UCSD-AML1 (cell line): ENCODE measurements at regions not wholly inside any gene's neighbourhood (a gene's known extent, or its start where the extent isn't known, plus 50 kb on each side); places are given as distances from the start of the nearest gene placed in this dataset.

Experiments
- DNase-seq: peaks from one replicate; lab custom pipeline; 2025; ENCODE audit not compliant: unreplicated experiment; lab: John Stamatoyannopoulos, UW

DNA sequence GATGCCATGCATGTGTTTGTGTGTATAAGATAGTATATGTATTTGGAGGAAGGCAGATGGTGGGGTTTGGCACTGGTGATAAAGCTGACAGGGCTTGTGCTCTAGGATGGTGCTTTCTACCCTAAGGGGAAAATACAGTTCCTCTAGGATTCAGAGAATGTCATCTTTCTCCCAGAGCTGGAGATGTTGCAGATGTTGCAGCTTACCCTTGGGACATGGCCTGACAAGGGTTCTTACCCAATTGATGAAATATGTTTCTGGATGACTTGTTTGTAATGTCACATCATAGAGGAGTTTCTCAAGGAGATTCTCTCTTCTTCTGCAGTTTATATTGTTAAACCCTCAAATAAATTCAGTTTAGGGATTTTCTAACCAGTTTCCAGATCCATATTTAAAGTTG lies 52.5 kb upstream of the PITX2 start:
- no peak for DNase-seq

DNA sequence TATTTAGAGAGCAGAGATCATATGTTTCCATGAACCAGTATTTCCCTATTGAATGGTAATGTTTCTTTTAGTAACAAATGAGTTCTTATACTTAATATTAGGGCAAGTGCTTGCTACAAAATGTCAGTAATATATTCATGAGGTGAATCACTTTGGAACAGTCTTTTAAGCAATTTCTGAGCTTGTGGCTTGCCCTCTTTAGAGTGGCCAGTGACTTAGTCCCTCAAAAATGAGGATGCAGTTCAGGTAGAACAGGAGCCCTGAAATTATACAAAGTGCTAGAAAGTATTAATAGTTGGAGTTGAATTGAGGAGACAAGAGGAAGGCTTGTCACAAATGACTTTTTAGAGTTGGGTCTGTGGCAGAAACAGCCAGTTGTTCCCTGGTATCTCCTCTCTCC lies 53.4 kb upstream of the PITX2 start:
- no peak for DNase-seq

- DNase-seq: no peak
These were observed 55.8 kb upstream of the PITX2 start for GRCh38 chr4:110678517-110679227.

- DNase-seq: no peak
These were observed 57.4 kb upstream of the PITX2 start for GRCh38 chr4:110680265-110680664.

DNA sequence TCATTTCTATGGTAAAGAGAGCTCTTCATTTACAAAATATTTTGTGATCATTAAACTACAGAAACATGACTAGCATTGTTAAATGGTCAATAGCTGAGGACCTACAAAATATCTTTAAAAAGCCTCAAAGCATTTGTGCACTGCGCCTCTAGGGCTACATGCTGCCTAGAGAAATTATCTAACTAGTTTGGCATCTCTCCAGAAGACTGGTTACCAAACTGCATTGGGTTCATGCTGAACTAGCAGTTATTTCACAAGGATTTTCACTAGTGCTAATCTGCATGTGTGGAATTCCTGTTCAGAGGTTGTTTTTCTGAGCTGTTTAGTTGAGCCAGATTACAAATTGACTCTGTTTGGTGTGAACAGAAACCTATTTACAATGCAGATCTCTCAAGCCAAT lies 58.5 kb upstream of the PITX2 start:
- no peak for DNase-seq

- DNase-seq: no peak
These were observed 59.4 kb upstream of the PITX2 start for GRCh38 chr4:110682311-110682710.

- DNase-seq: no peak
These were observed 60.7 kb upstream of the PITX2 start for GRCh38 chr4:110683601-110684000.

DNA sequence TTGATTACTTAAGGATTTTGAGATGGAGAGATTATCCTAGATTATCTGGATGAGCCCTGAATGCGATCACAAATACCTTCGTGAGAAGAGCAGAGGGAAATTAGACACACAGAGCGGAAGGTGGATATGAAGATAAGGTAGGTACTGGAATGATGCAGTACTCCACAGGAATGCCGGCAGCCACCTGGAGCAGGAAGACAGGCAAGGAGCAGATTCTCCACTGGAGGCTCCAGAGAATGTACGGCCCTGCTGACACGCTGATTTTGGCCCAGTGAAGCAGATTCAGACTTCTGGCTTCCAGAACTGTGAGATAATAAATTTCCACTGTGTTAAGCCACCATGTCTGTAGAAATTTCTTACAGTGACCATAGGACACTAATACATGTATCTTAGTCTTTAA lies 79.4 kb upstream of the PITX2 start:
- no peak for DNase-seq

- no peak for DNase-seq
These were observed 82.0 kb upstream of the PITX2 start for GRCh38 chr4:110704748-110705439.

DNA sequence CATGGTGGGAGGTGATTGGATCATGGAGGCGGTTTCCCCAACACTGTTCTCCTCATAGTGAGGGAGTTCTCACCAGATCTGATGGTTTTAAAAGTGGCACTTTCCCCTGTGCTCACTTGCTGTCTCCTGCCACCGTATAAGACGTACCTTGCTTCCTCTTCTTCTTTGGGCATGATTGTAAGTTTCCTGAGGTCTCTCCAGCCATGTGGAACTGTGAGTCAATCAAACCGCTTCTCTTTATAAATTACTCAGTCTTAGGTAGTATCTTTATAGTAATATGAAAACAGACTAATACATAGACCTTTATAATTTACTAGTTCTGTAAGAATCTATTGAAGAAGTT lies 82.5 kb upstream of the PITX2 start:
- DNase-seq: no peak

- DNase-seq: no peak
These were observed 87.2 kb upstream of the PITX2 start for GRCh38 chr4:110710070-110710469.

- no peak for DNase-seq
These were observed 89.6 kb upstream of the PITX2 start for GRCh38 chr4:110712486-110712885.

DNA sequence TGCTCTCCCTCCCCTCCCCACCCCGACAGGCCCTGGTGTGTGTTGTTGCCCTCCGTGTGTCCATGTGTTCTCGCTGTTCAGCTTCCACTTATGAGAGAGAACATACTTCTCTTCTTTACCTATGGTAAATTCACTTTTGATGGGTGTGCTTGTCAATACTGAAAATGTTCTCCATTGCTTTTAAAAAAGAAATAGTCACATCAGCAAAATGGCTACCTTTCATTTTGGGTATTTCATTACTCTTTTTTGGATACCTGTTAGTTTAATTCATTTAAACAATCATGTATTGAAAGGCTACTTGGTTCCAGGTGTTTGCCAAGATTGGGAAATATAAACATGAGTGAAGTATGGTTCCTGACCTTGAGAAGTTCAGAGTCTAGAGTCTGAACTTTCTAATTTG lies 107.4 kb upstream of the PITX2 start:
- no peak for DNase-seq

- DNase-seq: no peak
These were observed 111.0 kb upstream of the PITX2 start for GRCh38 chr4:110733901-110734300.

GRCh38 chr4:110735686-110736085 lies 112.8 kb upstream of the PITX2 start:
- no peak for DNase-seq

GRCh38 chr4:110737931-110738330 lies 115.1 kb upstream of the PITX2 start:
- DNase-seq: no peak

GRCh38 chr4:110742143-110742542 lies 119.3 kb upstream of the PITX2 start:
- no peak for DNase-seq

DNA sequence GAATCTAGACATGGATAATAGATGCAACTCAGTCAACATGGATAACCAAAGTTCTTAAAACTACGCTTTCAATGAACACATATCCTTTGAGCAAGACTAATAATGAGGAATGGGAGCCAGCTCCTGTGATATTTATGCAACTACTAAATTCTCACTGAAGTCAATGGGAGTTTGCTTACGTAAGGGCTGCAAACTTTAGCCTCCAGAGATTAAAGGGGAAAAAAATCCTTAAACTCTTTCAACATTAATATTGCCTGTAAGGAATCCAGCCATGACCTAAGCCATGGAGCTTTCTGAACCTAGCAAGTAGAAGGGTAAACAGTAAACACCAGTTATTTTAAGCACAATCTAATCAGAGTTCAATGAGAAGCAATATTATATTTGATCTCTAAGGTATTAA lies 125.2 kb upstream of the PITX2 start:
- DNase-seq: no peak

- no peak for DNase-seq
These were observed 128.3 kb upstream of the PITX2 start for GRCh38 chr4:110751183-110751582.

DNA sequence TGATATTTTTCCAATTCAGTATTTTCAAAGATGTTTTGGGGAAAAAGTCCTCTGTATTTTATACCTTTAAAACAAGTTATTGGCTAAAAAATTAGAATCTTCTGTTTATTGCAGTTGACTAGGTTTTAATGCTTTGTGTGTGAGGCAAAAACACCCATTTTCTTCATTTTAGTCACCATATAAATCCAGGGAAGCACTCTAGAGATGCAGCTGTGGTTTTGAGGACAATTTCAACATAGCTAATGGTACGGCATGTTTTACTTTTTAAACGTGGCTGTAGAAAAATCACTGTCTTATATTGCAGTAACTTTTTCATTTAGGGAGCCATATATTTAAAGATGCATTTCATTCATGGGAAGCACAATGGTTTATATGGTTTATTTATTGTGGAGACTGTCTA lies 129.1 kb upstream of the PITX2 start:
- DNase-seq: no peak

DNA sequence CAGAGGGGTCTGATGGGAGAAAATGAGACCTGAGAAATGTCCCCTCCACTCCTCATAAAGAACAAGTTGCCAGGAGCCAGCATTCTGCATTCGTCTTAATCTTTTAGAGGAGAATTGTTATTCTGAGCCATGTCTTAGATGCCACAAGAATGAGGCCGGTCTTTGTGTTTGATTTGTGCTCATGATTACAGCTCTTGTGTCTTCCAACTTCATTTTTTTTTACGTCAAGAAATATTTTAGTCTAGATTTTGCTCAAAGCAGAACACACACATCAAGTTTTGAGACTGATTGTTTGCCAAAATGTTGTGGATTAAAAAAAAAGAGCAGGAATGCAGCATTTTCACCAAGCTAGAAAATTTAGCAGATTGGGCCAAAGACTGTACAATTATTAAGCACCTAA lies 130.6 kb upstream of the PITX2 start:
- DNase-seq: no peak

DNA sequence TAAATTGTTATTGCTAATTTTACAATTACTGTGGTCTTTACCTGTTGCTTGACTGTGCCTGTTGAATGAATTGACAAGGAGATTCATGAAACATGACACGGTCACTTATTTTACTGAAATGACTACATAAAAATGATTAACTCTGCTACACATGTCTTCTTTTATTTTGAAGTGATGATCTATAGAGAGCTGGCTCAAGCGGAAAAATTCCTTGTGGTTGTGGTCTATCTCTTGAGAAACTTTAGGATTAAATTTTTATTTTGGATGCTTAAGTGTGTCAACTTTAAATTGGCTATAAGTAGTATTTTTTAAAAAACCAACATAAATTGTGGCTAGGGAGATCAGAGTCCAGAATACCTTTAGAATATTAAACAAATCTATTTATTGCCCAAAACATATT lies 131.8 kb upstream of the PITX2 start:
- no peak for DNase-seq

DNA sequence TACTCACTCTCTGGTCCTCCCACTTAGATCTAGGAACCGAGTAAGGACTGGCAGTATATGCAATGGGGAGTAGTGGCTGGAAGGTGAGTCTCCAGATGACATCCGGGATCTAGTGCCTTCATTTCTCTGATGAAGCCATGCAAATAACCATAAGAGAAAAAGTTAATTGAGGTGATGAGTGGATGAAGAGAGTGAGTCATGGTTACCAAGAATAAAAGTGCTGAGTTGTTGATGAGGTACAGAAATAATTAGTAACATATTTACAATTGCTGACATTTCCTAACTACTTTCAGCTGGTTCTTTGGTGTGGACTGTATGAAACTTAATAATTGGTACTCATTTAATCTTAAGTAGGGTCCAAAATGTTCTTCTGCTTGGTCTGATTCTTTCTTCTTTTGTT lies 146.7 kb upstream of the PITX2 start:
- DNase-seq: no peak
